Activated CD8-positive, alpha-beta memory T cell treated with anti-CD3 and anti-CD28 coated beads, Interleukin-2, amount 50 U/mL, for 48 hours (primary cell): ENCODE measurements at regions not wholly inside any gene's neighbourhood (a gene's known extent, or its start where the extent isn't known, plus 50 kb on each side); places are given as distances from the start of the nearest gene placed in this dataset.
A peak's percentile ranks its signal among the peaks of the same experiment; 100 is the strongest.

Experiments used
- DNase-seq: peaks from one replicate; pipeline ENCODE4 v3.0.0-alpha.2; 2020

GRCh38 chr9:134502809-134503211 lies 138.8 kb upstream of the COL5A1 start:
- DNase-seq, result no peak

- DNase-seq, result no peak
These were observed 138.1 kb upstream of the COL5A1 start for GRCh38 chr9:134503301-134504105.

- DNase-seq, result no peak
These were observed 137.6 kb upstream of the COL5A1 start for GRCh38 chr9:134504106-134504385.

GRCh38 chr9:134505032-134505431 lies 136.6 kb upstream of the COL5A1 start:
- DNase-seq, result no peak

GRCh38 chr9:134509281-134509680 lies 132.3 kb upstream of the COL5A1 start:
- DNase-seq, result no peak

- peak; percentile 6 for DNase-seq
These were observed 131.8 kb upstream of the COL5A1 start for GRCh38 chr9:134509817-134510216.

- no peak for DNase-seq
These were observed 127.1 kb upstream of the COL5A1 start for GRCh38 chr9:134514503-134514902.

DNA sequence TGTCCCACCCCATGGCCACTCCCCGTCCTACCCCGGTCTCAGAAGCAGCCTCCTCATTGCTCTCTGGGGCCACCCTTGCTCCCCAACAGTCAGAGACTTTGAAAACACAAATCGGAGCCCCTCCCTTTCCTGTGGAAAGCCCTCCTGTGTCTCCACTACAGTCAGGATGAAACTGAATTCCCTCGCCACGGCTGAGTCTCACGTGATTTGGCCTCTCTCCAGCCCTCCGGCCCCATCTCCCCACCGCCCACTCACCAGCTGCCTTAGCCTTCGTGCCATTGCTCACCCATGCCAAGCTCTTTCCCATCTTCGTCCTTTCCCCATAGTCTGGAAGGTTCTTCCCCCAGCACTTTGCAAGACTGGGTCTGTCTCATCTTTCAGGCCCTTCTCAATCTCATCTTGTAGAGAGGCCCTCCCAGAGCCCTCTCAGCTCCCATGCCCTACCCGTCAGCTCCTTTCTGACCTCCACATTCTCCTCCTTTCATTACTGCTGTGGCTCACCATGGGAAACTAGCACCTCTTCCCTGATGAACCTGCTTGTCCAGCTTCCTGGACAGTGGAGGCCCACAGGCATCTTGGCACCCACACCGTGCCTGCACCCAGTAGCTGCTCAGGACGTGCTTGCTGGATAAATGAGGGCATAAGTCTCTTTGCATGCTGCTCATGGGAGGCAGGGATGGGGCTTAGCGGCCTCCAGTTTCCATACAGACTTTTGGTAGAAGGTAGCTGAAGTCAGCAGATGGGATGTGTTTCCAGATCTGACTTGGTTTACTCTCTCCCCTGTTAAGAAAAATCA lies 126.4 kb upstream of the COL5A1 start:
- no peak for DNase-seq

GRCh38 chr9:134516464-134516863 lies 125.1 kb upstream of the COL5A1 start:
- DNase-seq, result no peak

GRCh38 chr9:134517069-134517680 lies 124.4 kb upstream of the COL5A1 start:
- no peak for DNase-seq

DNA sequence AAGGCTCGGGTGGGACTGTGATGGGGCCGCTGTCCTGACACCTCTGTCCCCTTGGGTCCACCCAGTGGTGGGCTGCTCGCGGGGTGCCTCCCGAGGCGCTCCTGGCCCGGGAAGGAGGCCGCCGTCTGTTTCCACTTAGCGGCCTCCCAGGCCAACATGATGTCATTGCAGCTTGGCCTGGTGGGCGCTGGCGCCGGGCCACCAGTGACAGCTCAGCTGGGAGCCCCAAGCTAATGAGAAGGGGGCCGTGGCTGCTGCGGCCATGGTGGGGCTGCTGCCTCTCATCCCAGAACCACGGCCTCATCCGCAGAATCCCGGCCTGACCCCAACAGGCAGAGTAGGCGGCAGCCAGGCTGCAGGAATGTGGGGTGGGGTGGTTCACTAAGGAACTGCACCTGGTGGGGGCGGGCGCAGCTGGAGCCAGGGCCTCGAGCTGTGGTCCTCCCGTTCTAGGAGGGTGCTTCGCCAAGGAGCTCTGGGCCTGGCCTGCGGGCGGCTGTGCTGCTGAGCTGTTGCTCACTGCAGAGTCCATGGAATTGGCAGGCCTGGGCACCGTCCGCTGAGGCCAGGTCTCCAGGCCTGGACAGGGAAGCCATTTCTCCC lies 123.5 kb upstream of the COL5A1 start:
- peak; percentile 13 for DNase-seq

- DNase-seq, result peak; percentile 28
These were observed 122.1 kb upstream of the COL5A1 start for GRCh38 chr9:134519375-134520070.

DNA sequence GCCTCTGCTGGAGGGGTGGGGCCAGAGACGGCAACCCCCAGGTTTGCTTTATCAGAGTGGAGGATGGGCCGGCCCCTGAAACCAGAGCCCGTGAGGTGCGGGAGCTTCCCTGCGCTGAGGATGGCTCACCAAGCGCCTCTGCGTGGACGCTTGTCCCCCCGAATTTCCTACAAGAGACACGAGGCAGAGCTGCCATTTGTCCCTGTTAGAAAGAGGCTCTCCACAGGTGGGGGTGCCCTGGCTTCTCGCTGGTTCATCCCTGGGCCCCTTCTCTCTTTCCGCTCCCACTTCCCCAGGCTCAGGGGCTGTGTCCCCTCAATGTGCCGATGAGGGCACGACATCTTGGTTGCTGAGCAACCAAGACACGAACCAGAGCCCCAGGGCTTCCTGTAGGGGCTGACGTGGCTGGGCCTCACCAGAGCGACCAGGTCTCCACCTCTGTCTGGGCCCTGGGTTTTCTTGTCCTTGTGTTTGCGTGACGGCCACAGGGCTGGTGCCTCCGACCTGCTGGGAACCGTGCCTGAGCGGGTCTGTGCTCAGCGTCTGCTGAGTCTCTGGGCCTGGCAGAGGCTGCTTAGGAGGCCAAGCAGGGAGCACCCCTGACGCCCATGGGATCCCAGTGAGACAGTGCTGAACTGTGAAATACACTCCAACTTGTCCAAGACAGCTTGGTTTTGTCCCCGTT lies 119.6 kb upstream of the COL5A1 start:
- DNase-seq, result peak; percentile 18

DNA sequence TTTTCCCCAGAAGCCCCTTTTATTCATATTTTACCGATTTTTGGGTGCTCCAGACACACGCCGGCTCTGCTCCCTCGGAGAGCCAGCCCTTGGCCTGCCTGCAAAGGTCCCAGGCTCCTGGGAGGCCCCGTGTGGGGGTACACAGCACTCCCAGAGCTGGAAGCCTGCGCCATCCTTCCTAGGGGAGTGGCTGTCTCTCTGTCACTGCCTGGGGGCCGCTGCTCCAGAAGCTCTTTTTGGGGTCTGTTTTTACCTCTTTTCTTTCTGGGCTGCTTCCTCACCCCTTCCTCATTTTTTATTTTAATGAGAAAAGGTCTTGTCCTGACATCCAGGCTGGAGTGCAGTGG lies 119.1 kb upstream of the COL5A1 start:
- DNase-seq, result no peak

GRCh38 chr9:134522976-134523375 lies 118.6 kb upstream of the COL5A1 start:
- DNase-seq, result no peak

DNA sequence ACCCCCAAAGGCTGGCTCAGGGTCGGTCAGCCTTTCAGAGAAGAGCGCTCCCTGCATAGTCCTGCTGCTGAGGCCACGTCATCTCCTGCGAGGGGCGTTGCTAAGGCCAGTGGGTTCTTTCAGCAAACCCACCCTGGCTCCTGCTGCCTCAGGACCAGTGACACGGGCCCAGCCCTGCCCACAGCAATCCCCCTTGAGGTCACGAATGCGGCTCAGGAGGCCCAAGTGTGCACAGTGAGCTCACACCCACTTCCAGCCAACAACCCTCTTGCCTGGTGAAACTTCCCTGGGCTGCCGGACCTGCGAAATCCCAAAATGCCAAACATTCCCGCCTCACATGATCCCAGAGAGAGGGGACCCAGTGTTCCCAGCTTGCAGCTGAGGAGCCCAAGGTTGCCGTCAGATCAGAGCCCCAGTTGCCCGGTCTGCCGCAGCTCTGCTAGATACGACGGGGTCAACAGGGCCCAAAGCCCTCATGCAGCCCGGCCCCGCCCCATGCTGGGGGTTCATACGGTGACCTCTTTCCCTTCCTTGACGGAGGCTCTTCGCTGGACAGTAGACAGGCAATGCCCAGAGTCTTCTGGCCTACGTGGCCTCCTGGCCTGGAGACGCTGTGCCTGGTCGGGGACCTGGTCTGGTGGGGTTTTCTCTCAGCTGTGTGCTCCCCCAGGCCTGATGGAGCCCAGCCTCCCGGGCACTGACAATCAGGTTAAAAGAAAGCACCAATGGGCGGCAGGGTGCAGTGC lies 116.4 kb upstream of the COL5A1 start:
- no peak for DNase-seq

DNA sequence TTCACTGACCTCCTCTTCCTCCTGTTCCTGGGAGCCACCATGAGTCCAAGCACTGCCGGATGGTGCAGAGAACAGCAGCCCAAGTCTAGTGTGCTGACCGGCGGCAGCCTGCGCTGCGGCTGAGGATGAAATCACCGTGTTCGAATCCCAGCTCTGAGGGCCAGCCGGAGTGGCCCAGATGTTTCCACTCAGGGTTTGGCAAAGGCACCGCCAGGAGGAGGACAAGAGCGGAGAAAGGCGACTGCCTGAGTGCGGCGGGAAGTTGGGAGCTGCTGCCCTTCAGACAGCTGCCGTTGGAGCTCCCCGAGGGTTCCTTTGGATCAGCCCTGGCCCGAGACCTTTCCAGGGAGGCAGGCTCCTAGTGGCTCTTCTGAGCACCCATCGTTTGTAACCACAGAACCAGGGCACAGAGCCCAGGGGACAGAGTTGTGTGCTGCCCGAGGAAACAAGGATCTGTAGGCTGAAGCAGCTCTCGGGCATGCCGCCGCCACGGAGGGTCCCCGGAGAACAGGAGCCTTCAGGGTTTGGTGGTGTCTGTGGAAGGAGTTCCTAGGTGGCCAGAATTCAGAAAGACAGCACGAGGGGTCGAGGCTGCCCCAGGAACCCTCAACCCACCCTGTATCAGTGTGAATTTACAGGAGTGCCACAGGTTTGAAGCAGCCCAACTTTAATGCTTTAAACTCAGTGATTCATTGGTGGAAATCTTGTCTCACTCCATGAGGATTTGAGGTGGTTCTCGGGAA lies 115.6 kb upstream of the COL5A1 start:
- no peak for DNase-seq

DNA sequence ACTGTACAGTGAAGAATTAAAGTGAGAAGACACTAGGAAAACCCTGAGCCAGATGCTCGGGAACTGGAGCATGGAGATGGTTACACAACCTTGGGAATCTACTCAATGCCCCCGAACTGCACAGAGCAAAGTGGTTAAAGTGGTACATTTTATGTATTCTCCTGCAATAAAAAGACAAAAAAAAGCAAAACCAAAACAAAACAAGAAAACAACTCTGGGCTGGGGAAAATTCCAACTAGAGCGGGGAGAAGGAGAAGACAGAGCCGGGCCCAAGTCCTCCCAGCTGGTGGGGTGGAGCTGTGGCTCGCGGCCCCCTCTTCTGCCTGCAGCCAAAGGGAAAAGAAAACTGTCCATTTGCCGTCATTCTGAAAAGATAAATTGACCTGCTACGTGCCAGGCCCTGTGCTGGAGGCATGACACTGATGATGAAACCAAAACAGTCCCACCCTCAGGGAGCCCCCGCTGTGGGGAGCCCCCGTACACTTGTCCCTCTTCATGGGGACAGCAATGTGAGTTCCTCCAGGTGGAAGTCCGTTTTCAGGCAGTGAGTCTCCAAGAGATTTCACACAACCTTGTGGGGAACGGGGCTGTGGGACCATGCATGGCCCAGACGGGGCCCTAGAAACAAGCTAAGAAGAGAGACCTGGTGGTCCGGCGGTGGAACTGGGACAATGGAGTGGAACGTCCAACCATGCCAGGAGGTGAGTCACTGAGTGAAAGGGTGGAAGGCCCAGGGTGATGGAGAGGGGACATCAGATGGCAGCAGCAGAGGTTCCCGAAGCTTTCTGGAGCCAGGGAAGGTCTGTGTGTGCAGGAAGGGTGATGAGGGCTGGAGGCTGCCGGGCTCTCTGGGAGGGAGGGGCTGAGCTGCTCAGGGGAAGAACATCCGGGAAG lies 114.8 kb upstream of the COL5A1 start:
- no peak for DNase-seq

DNA sequence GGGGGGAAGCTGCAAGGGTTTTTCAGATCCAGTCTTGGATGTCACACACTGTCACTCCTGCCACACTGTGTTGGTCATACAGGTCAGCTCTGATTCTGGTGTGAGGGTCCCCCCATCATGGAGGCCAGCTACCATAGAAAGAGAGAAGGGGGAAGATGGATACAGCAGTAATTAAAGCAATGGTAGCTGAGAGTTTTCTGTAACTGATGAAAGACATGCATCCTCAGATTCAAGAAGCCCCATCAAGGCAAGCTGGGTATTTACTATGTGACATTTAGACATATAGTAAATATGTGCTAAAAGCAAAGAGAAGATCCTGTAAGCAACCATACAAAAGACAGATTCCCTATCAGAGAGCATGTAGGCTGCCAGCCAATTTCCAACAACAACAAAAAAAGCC lies 110.9 kb upstream of the COL5A1 start:
- DNase-seq, result no peak
